ENCODE measurements at regions not wholly inside any gene's neighbourhood (a gene's known extent, or its start where the extent isn't known, plus 50 kb on each side); places are given as distances from the start of the nearest gene placed in this dataset.

- DNase-seq (no peak), ATAC-seq (no peak)
- intact Hi-C loops (cut with DNase I; ENCODE audit: low total_unique reads), result no loop called here
- Histone ChIP-seq H3K9me3 (no peaks in the 10 kb centered on the region), H3K36me3 (no peaks in the 10 kb centered on the region), H3K4me1 (no peaks in the 10 kb centered on the region), H3K4me3 (no peak overlapping the region), H3K27ac (no peak overlapping the region), H3K27me3 (no peaks in the 10 kb centered on the region)
- in situ Hi-C loops (cut with MboI; ENCODE audit: low sequenced_read_pairs in 4 of 4), result no loop called here
- no peak for TF ChIP-seq CTCF (IDR thresholded peaks at IDR 0.05 in 4 of 5, conservative IDR thresholded peaks at IDR 0.05 in 1 of 5)
These were observed 912.1 kb downstream of the SLC4A3 start for GRCh38 chr2:220539481-220539880.

GRCh38 chr2:220544049-220544448, 916.6 kb downstream of the SLC4A3 start:
- DNase-seq (no peak), ATAC-seq (no peak)
- Histone ChIP-seq H3K27ac (no peak overlapping the region), H3K27me3 (no peaks in the 10 kb centered on the region), H3K36me3 (no peaks in the 10 kb centered on the region), H3K9me3 (no peaks in the 10 kb centered on the region), H3K4me3 (no peak overlapping the region), H3K4me1 (no peaks in the 10 kb centered on the region)
- in situ Hi-C loops (cut with MboI; ENCODE audit: low sequenced_read_pairs in 4 of 4) (no loop called here), intact Hi-C loops (cut with DNase I; ENCODE audit: low total_unique reads) (no loop called here)
- TF ChIP-seq POLR2A (IDR thresholded peaks at IDR 0.05) (no peak), CTCF (IDR thresholded peaks at IDR 0.05 in 4 of 5, conservative IDR thresholded peaks at IDR 0.05 in 1 of 5) (no peak)

GRCh38 chr2:220550995-220551700, 923.7 kb downstream of the SLC4A3 start:
- TF ChIP-seq CTCF (IDR thresholded peaks at IDR 0.05 in 4 of 5, conservative IDR thresholded peaks at IDR 0.05 in 1 of 5) (no peak), POLR2A (IDR thresholded peaks at IDR 0.05) (no peak)
- intact Hi-C loops (cut with DNase I; ENCODE audit: low total_unique reads), result no loop called here

GRCh38 chr2:220552790-220553535, 925.5 kb downstream of the SLC4A3 start:
- Histone ChIP-seq H3K36me3 (no peaks in the 10 kb centered on the region), H3K27ac (no peak overlapping the region), H3K4me3 (no peak overlapping the region), H3K27me3 (no peaks in the 10 kb centered on the region), H3K4me1 (no peaks in the 10 kb centered on the region), H3K9me3 (no peaks in the 10 kb centered on the region)
- in situ Hi-C loops (cut with MboI; ENCODE audit: low sequenced_read_pairs in 4 of 4) (no loop called here), intact Hi-C loops (cut with DNase I; ENCODE audit: low total_unique reads) (no loop called here)
- ATAC-seq (no peak), DNase-seq (no peak)
- TF ChIP-seq CTCF (IDR thresholded peaks at IDR 0.05 in 4 of 5, conservative IDR thresholded peaks at IDR 0.05 in 1 of 5), result no peak
- no peak for TF ChIP-seq POLR2A (IDR thresholded peaks at IDR 0.05)

More at GRCh38 chr2:220550995-220551700, 923.7 kb downstream of the SLC4A3 start:
- in situ Hi-C loops (cut with MboI; ENCODE audit: low sequenced_read_pairs in 4 of 4), result no loop called here
- ATAC-seq, result no peak
- no peaks in the 10 kb centered on the region for H3K36me3 ChIP-seq
- H3K4me3 ChIP-seq, result no peak overlapping the region
- H3K27ac ChIP-seq, result no peak overlapping the region
- H3K4me1 ChIP-seq, result no peaks in the 10 kb centered on the region
- no peak for DNase-seq
- no peaks in the 10 kb centered on the region for H3K27me3 ChIP-seq
- no peaks in the 10 kb centered on the region for H3K9me3 ChIP-seq

Measured in gastrocnemius medialis (tissue), 4 donors.